Uterus (tissue), 2 donors: ENCODE measurements at regions not wholly inside any gene's neighbourhood (a gene's known extent, or its start where the extent isn't known, plus 50 kb on each side); places are given as distances from the start of the nearest gene placed in this dataset.

Source experiments
- CTCF ChIP-seq, 4 experiments: fragments of 200-600 bp in 2 of 4; fragments of 450-650 bp in 2 of 4; sonication (generic) in 2 of 4; IDR thresholded peaks; one replicate each; pipeline ENCODE4 v1.5.1; 2016 to 2019; ENCODE audit warnings: antibody characterized with exemption in 4 of 4, mild to moderate bottlenecking in 2 of 4, moderate library complexity in 1 of 4
- POLR2A ChIP-seq, 2 donors: fragments of 450-650 bp; IDR thresholded peaks; one replicate each; pipeline ENCODE4 v1.6.1; 2016; ENCODE audit warnings: antibody characterized with exemption in 2 of 2, mild to moderate bottlenecking in 1 of 2, moderate library complexity in 1 of 2

GRCh38 chr1:173268786-173269277, 61.7 kb upstream of the TNFSF4 start:
- TF ChIP-seq CTCF (IDR thresholded peaks at IDR 0.05): no peak
- TF ChIP-seq POLR2A (IDR thresholded peaks at IDR 0.05): no peak
